ENCODE measurements at regions not wholly inside any gene's neighbourhood (a gene's known extent, or its start where the extent isn't known, plus 50 kb on each side); places are given as distances from the start of the nearest gene placed in this dataset.

DNA sequence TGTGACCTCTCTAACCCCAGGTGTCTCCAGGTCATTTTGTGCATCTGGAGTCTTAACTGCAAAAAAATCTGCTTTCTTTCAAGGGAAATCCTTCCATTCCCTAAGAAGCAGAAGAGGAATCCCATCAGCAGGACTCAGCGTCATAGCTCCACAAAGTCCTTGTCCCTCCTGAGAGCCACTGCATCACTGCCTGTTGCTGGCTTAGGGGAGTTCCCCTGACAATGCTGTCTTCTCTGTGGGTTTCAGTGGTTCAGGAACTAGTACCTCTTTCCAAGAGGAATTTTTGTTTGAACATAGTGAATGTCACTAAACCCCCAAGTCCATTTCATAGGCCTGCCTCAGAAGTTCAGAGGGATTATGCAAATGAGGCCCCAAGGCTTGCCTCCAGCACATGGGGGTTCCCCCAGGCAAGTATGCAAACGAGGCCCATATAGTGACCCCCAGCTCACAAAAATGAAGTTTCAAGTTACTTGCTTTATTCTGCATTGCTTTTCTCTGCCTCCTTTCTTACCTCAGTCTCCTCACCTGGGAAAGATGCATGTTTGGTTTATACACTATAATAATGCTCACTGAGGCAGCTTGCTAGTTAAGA is 513.9 kb upstream of the MEX3C start:
- no peak for DNase-seq (ENCODE audit: low read depth in 3 of 3, low spot score in 1 of 3)

- no peak for DNase-seq (ENCODE audit: low read depth in 3 of 3, low spot score in 1 of 3)
Observed at GRCh38 chr18:51712821-51713220, 515.3 kb upstream of the MEX3C start.

DNA sequence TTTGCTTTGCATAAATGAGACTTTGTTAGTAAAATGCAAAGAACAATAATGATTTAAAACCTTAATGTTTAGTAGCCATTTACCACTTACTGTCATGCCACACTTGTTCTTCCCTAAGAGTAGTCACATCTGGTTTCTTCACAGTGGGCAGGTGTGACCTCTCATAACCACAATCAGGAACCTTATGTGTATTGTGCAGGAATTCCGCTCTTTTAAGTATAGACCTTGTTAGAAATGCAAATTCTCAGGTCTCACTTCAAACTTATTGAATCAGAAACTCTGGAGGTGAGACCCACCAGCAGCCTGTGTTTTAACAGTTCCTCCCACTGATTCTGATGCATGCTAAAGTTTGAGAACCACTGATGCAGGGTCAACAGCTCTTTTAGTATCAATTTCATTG is 518.8 kb upstream of the MEX3C start:
- no peak for DNase-seq (ENCODE audit: low read depth in 3 of 3, low spot score in 1 of 3)

- no peak for DNase-seq (ENCODE audit: low read depth in 3 of 3, low spot score in 1 of 3)
Observed at GRCh38 chr18:51721388-51721787, 523.9 kb upstream of the MEX3C start.

DNA sequence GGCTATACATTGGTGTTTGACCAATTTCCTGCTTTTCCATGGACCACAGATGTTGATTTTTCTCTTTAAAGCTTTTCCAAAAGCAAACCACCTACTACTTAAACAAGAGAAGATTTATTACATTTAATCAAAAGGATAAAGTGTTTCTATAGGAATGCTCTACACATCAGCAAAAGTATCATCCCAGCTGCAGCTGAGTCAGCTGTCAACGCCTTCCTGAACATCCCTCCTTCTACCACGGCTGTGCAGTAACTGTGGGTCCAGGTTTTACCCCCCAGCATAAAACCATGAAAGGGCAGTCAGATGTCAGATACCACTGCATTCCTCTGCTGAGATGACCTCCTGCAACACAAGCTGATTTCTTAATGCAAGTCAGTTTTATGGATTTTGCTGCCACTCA is 524.5 kb upstream of the MEX3C start:
- DNase-seq (ENCODE audit: low read depth in 3 of 3, low spot score in 1 of 3): no peak

- no peak for DNase-seq (ENCODE audit: low read depth in 3 of 3, low spot score in 1 of 3)
Observed at GRCh38 chr18:51724790-51725721, 527.6 kb upstream of the MEX3C start.

DNA sequence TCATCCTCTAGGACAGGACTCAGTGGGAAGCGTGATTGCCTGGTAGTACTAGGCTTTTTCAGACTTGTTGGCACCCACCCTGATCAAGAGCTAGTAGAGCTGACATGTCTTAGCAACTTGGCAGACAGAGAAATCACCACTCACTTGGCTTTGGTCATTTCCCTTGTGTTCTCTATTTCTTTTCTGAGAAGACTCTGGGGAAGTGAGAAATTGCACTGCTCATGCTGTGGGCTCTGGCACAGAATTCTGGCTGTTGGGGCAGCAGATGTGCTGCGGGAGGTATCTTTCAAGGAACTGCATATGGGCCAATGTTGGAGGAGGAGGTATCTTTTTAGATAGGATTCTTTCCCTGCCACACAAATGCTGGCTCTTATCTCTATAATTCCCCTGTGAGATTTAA is 529.1 kb upstream of the MEX3C start:
- no peak for DNase-seq (ENCODE audit: low read depth in 3 of 3, low spot score in 1 of 3)

GRCh38 chr18:51727780-51728179 is 530.3 kb upstream of the MEX3C start:
- no peak for DNase-seq (ENCODE audit: low read depth in 3 of 3, low spot score in 1 of 3)

DNA sequence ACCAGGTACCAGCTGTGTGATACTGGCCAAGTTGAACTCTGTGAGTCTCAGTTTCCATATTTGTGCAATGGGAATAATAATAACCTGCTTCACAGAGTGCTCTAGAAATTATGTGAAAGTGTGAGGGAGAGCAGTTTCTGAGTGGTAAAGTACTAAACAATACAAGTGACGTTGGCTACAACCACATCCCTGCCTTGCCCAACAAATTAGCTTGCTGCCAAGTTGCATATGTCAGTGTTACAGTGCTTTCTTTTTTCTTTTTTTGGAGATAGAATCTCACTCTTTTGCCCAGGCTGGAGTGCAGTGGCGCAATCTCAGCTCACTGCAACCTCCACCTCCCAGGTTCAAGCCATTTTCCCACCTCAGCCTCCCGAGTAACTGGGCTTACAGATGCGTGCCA is 533.6 kb upstream of the MEX3C start:
- DNase-seq (ENCODE audit: low read depth in 3 of 3, low spot score in 1 of 3): no peak

- no peak for DNase-seq (ENCODE audit: low read depth in 3 of 3, low spot score in 1 of 3)
Observed at GRCh38 chr18:51734576-51734975, 537.1 kb upstream of the MEX3C start.

DNA sequence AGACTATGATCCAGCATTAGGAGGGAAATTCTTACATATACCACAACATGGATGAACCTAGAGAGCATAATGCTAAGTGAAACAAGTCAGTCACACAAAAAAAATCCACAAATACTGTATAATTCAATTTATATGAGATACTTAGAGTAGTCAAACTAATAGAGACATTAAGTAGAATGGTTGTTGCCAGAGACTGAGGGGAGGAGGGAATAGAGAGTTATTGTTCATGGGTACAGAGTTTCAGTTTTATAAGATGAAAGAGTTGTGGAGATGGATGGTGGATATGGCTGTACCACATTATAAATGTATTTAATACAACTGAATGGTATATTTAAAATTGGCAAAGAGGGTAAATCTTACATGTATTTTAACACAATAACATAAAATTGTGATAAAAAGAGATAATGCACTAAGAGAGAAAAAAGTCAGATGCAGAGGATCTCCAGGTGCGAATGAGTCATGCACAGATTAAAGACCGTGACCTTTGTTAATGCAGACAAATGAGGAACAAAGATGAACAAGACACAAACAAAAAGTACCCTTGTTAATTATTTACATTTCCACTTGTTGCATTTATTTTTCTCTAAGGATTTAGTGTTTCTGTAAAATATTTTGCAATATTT is 541.7 kb upstream of the MEX3C start:
- no peak for DNase-seq (ENCODE audit: low read depth in 3 of 3, low spot score in 1 of 3)

DNA sequence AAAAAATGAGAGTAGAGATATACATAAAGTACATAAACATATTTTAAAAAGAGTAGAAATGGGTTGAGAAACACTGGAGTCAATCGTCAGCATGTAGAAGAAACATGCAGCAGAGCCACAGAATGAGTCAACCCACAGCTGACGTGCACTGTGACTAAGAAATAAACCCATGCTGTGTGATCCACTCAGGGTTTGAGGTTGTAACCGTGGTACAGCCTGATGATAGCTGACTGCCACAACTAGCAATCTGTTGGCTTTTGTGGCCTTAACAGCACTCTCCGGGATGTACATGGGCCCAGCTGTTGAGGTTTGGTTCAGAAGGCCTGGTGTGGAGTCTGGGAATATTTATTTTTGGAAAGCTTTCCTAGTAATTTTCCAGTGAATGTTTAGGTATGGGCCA is 554.4 kb upstream of the MEX3C start:
- DNase-seq (ENCODE audit: low read depth in 3 of 3, low spot score in 1 of 3): no peak

- DNase-seq (ENCODE audit: low read depth in 3 of 3, low spot score in 1 of 3): no peak
Observed at GRCh38 chr18:51753365-51754057, 556.0 kb upstream of the MEX3C start.

- DNase-seq (ENCODE audit: low read depth in 3 of 3, low spot score in 1 of 3): no peak
Observed at GRCh38 chr18:51754566-51754965, 557.1 kb upstream of the MEX3C start.

GRCh38 chr18:51757255-51757924 is 559.9 kb upstream of the MEX3C start:
- no peak for DNase-seq (ENCODE audit: low read depth in 3 of 3, low spot score in 1 of 3)

GRCh38 chr18:51762373-51762772 is 564.9 kb upstream of the MEX3C start:
- no peak for DNase-seq (ENCODE audit: low read depth in 3 of 3, low spot score in 1 of 3)

- DNase-seq (ENCODE audit: low read depth in 3 of 3, low spot score in 1 of 3): no peak
Observed at GRCh38 chr18:51765606-51766360, 568.3 kb upstream of the MEX3C start.

- DNase-seq (ENCODE audit: low read depth in 3 of 3, low spot score in 1 of 3): no peak
Observed at GRCh38 chr18:51767293-51767692, 569.8 kb upstream of the MEX3C start.

GRCh38 chr18:51778115-51778514 is 561.9 kb upstream of the DCC start:
- no peak for DNase-seq (ENCODE audit: low read depth in 3 of 3, low spot score in 1 of 3)

DNA sequence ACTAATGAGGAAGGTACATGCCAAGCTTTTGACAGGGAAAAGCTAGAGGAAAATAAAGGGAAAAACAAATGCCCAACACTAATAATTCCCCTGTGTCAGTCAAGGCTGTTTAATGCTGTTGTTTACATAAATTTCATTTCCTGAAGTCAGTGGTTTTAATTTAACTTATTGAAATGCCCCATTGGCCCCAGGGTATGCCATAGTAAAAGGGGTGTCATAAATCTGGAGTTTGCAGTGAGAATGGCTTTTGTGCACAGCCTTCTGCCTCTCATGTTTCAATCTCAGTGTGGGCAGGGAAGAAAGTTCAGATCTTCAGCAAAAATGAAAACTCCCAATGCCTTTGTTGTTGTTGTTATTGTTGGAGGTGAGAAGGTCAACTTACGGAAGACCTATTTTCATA is 550.1 kb upstream of the DCC start:
- DNase-seq (ENCODE audit: low read depth in 3 of 3, low spot score in 1 of 3): no peak
